SK-N-SH (cell line): ENCODE measurements at regions not wholly inside any gene's neighbourhood (a gene's known extent, or its start where the extent isn't known, plus 50 kb on each side); places are given as distances from the start of the nearest gene placed in this dataset.

Source experiments
- CTCF ChIA-PET: fragments of 300-600, 350-600 bp; formaldehyde crosslinking; extraction: SDS; loops from one replicate; lab custom pipeline; 2021; lab: Yijun Ruan, JAX
- POLR2A ChIA-PET: fragments of 350-600 bp; sonication (Branson Sonifier 250); formaldehyde crosslinking; extraction: SDS; loops from one replicate; lab custom pipeline; 2020; ENCODE audit warnings: antibody characterized with exemption, inconsistent platforms; lab: Yijun Ruan, JAX
- DNase-seq: peaks from one replicate; pipeline ENCODE4 v3.0.0; 2012
- H2AFZ ChIP-seq: fragments of 200-600 bp; sonication (generic); 2 replicates; pipeline ENCODE4 v1.8.1; 2016; ENCODE audit warnings: antibody characterized with exemption, mild to moderate bottlenecking, low read depth
- H3F3A ChIP-seq: fragments of 200-600 bp; sonication (generic); replicated peaks from 2 replicates; pipeline ENCODE3; 2016; ENCODE audit warnings: antibody characterized with exemption, mild to moderate bottlenecking; ENCODE audit not compliant: insufficient read depth
- H3K27ac ChIP-seq, 2 experiments: fragments of 200-500 bp in 1 of 2; fragments of 200-600 bp in 1 of 2; sonication (Bioruptor generic) in 1 of 2; sonication (generic), shearing (Covaris generic) in 1 of 2; 2 replicates each; pipeline versions ENCODE4 v1.5.1 to v1.6.1; 2014 to 2016; ENCODE audit warnings: low read depth in 2 of 2, inconsistent platforms in 1 of 2, low read length in 1 of 2, mild to moderate bottlenecking in 1 of 2, mixed read lengths in 1 of 2
- H3K27me3 ChIP-seq: fragments of 200-600 bp; sonication (generic), shearing (Covaris generic); 2 replicates; pipeline ENCODE4 v1.6.1; 2016; ENCODE audit warnings: mixed run types; ENCODE audit not compliant: insufficient read depth
- H3K36me3 ChIP-seq, 2 experiments: fragments of 200-500 bp in 1 of 2; fragments of 200-600 bp in 1 of 2; sonication (Bioruptor generic) in 1 of 2; sonication (generic) in 1 of 2; replicated peaks in 1 of 2; 2 replicates each; pipeline versions ENCODE3 to v1.5.1; 2014 to 2016; ENCODE audit warnings: low read length in 1 of 2, mild to moderate bottlenecking in 1 of 2; ENCODE audit not compliant: insufficient read depth in 2 of 2, control insufficient read depth in 1 of 2
- H3K4me1 ChIP-seq, 2 experiments: fragments of 200-500 bp in 1 of 2; fragments of 200-600 bp in 1 of 2; sonication (Bioruptor generic) in 1 of 2; sonication (generic), shearing (Covaris generic) in 1 of 2; 2 replicates each; pipeline versions ENCODE4 v1.5.1 to v1.6.1; 2014 to 2016; ENCODE audit warnings: low read depth in 1 of 2, low read length in 1 of 2, mixed run types in 1 of 2; ENCODE audit not compliant: insufficient read depth in 2 of 2, control insufficient read depth in 1 of 2
- H3K4me2 ChIP-seq: fragments of 200-600 bp; sonication (generic), shearing (Covaris generic); 2 replicates; pipeline ENCODE4 v1.6.1; 2017; ENCODE audit warnings: mixed run types
- H3K4me3 ChIP-seq, 2 experiments: fragments of 200-500 bp in 1 of 2; fragments of 200-600 bp in 1 of 2; sonication (Bioruptor generic) in 1 of 2; sonication (generic), shearing (Covaris generic) in 1 of 2; 2 replicates each; pipeline versions ENCODE4 v1.5.1 to v1.8.1; 2014 to 2016; ENCODE audit warnings: low read depth in 2 of 2, inconsistent platforms in 1 of 2, low read length in 1 of 2, mild to moderate bottlenecking in 1 of 2, mixed read lengths in 1 of 2, moderate library complexity in 1 of 2
- H3K79me2 ChIP-seq: fragments of 200-600 bp; sonication (generic); 2 replicates; pipeline ENCODE4 v1.8.1; 2017; ENCODE audit warnings: mild to moderate bottlenecking; ENCODE audit not compliant: insufficient read depth
- H3K9ac ChIP-seq: fragments of 200-600 bp; sonication (generic); 2 replicates; pipeline ENCODE4 v1.6.1; 2017; ENCODE audit warnings: mixed run types
- H3K9me2 ChIP-seq: fragments of 200-600 bp; sonication (generic); 2 replicates; pipeline ENCODE4 v1.6.1; 2017; ENCODE audit warnings: mixed run types
- H3K9me3 ChIP-seq: fragments of 200-600 bp; sonication (generic); 2 replicates; pipeline ENCODE4 v1.6.1; 2017; ENCODE audit warnings: mixed run types, mild to moderate bottlenecking, moderate library complexity
- H4K20me1 ChIP-seq: fragments of 200-600 bp; sonication (generic); 2 replicates; pipeline ENCODE4 v1.6.1; 2017; ENCODE audit warnings: mild to moderate bottlenecking, mixed run types; ENCODE audit not compliant: insufficient read depth
- CHD2 ChIP-seq: fragments of 150-350 bp; IDR thresholded peaks from 2 replicates; pipeline ENCODE4 v1.6.1; 2018; ENCODE audit warnings: low read length; ENCODE audit not compliant: partially characterized antibody
- EP300 ChIP-seq, 2 experiments: IDR thresholded peaks; 2 replicates each; pipeline versions ENCODE4 v1.4.0 to v1.6.1; 2012; ENCODE audit warnings: borderline replicate concordance in 1 of 2, low read depth in 1 of 2, low read length in 1 of 2
- FOSL2 ChIP-seq: IDR thresholded peaks from 2 replicates; pipeline ENCODE4 v1.4.0; 2012; ENCODE audit warnings: low read depth, mild to moderate bottlenecking, moderate library complexity, borderline replicate concordance
- GABPA ChIP-seq: IDR thresholded peaks from 2 replicates; pipeline ENCODE4 v1.4.0; 2012; ENCODE audit warnings: low read depth, mild to moderate bottlenecking
- GATA2 ChIP-seq: sonication (generic); formaldehyde crosslinking; IDR thresholded peaks from 2 replicates; pipeline ENCODE4 v1.5.0; 2020; ENCODE audit warnings: mild to moderate bottlenecking, missing genetic modification reagents
- NFIC ChIP-seq: IDR thresholded peaks from 2 replicates; pipeline ENCODE4 v1.4.0; 2012; ENCODE audit warnings: borderline replicate concordance
- POLR2AphosphoS5 ChIP-seq: IDR thresholded peaks from 2 replicates; pipeline ENCODE4 v1.6.1; 2012; ENCODE audit warnings: low read depth, low read length
- RAD21 ChIP-seq: IDR thresholded peaks from 2 replicates; pipeline ENCODE4 v1.6.1; 2012; ENCODE audit warnings: mild to moderate bottlenecking, low read length
- RCOR1 ChIP-seq: fragments of 150-350 bp; IDR thresholded peaks from 2 replicates; pipeline ENCODE4 v1.6.1; 2017; ENCODE audit warnings: antibody characterized with exemption, low read length
- RFX5 ChIP-seq: IDR thresholded peaks from 2 replicates; pipeline ENCODE4 v1.6.1; 2012; ENCODE audit warnings: mild to moderate bottlenecking, improper control_type of control experiment, low read length
- SIN3A ChIP-seq: IDR thresholded peaks from 2 replicates; pipeline ENCODE4 v1.6.1; 2012; ENCODE audit warnings: low read depth, mild to moderate bottlenecking, low read length, moderate library complexity, borderline replicate concordance
- SMC3 ChIP-seq: IDR thresholded peaks from 2 replicates; pipeline ENCODE4 v1.6.1; 2012; ENCODE audit warnings: low read depth, low read length, improper control_type of control experiment
- TEAD4 ChIP-seq: IDR thresholded peaks from 2 replicates; pipeline ENCODE4 v1.4.0; 2012; ENCODE audit warnings: mild to moderate bottlenecking, borderline replicate concordance; ENCODE audit not compliant: insufficient read depth
- WGBS: methylation state at CpG from one replicate; pipeline ENCODE4 v1.1.6; 2017; ENCODE audit warnings: low lambda C conversion rate; 5-methylcytosine and 5-hydroxymethylcytosine counted together
- TF ChIP-seq, protein P1 (sequence below): IDR thresholded peaks from 2 replicates; pipeline ENCODE4 v1.4.0; 2012; ENCODE audit warnings: low read depth, borderline replicate concordance
- TF ChIP-seq, protein P2 (sequence below): IDR thresholded peaks from 2 replicates; pipeline ENCODE4 v1.4.0; 2012; ENCODE audit warnings: low read depth, borderline replicate concordance

DNA sequence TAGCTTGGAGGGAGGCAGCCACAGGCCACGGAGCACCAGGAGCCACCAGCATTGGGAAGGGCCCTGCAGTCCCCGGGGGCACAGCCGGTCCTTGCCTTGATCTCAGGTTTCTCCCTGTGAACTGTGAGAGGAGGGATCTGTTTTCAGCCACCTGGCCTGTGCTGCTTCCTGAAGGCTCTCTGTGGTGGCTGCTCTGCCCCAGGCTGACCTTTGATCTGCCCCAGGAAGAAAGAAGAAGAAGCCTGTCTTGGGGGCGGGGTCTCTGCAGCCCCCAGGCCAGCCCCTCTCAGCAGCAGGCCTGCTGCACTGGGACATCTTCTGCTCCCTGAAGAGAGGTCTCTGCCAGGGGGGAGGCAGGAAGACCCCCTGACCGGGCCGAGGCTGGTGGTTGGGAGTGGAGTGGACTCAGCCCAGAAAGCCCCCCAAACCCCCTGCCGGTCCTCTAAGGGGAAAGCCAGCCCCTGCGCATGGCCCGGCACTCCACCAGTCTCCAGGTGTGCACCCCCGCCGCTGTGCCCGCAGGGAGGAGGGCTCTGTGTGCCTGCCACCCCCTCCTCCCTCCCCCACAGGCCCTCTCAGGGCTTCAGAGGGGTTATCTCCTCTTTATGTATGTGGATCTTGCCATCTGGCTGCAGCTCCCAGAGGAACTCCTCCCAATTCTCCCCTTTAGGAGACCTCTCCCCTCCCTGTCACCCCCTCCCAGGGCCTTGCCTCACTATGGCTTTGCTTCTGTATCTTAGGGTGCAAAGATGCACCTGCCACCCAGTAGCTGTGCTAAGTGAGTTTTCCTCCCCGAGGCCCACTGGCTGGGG is 675.3 kb downstream of the BRD1 start (continued):
- TF ChIP-seq CHD2: no peak

DNA sequence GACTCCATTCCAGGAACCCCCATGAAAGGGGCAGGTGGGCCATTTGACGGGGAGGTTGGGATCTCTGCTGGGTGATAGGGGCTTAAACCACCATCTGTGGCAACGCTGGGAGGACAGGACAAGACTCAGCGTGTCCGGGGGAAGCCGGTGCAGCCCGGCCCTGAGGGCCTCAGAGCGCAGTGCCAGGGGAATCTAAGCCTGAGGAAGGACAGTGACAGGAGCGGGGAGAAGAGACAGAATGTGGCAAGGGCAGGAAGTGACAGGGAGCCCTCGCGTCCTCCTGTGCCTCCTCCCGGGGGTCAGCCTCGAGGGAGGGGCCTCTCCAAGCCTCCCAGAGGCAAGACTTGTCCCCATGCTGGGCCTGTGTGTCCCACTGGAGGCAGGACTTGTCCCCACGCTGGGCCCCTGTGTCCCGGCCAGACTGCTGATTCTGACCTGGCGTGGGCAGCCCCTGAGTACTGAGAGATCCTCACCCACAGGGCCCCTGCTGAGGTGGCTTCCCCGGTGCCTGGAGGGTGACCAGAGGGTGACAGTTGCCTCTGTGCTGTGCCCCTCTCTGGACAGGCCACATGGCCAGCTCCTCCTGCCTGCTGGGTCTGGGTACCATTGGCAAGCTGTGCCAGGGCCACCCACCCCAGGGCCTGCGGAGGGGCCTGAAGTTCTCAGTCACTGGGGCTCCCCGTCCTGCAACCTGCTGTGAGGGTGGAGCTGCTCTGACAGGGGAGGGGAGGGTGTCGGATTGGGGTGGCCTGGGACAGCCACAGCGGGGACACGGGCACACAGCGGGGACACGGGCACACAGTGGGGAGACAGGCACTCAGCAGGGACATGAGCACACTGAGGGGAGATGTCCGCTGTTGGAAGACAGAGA is 676.2 kb downstream of the BRD1 start:
- no peaks in the 10 kb centered on the region for H3K9me3 ChIP-seq
- CTCF ChIA-PET: interaction anchor here (1.0 kb wide), 1 partner anchor 73 kb away, joined by 3 read pairs; no protein-coding TSS in a partner anchor
- H3K27ac ChIP-seq: peak overlapping the region in 1 of 2 experiments; percentile 73; a peak in 2 of 4 replicates
- H3K9me2 ChIP-seq: no peaks in the 10 kb centered on the region
- no peak overlapping the region for H3K4me2 ChIP-seq
- H3K4me3 ChIP-seq: no peak overlapping the region; a peak in 1 of 4 replicates
- no peaks in the 10 kb centered on the region for H3K79me2 ChIP-seq
- no peaks in the 10 kb centered on the region for H3F3A ChIP-seq
- POLR2A ChIA-PET: no interaction called here
- no peaks in the 10 kb centered on the region for H3K36me3 ChIP-seq
- TF ChIP-seq SIN3A (no peak), CHD2 (no peak), RFX5 (no peak), SMC3 (no peak), FOSL2 (no peak), NFIC (no peak), TEAD4 (no peak), RCOR1 (no peak), EP300 (IDR thresholded peaks at IDR 0.05; ENCODE audit: borderline replicate concordance in 1 of 2, low read depth in 1 of 2, low read length in 1 of 2) (no peak), POLR2AphosphoS5 (no peak), GABPA (no peak), GATA2 (CRISPR knock-in tag) (no peak), RAD21 (no peak)
- TF ChIP-seq, protein P1, sequence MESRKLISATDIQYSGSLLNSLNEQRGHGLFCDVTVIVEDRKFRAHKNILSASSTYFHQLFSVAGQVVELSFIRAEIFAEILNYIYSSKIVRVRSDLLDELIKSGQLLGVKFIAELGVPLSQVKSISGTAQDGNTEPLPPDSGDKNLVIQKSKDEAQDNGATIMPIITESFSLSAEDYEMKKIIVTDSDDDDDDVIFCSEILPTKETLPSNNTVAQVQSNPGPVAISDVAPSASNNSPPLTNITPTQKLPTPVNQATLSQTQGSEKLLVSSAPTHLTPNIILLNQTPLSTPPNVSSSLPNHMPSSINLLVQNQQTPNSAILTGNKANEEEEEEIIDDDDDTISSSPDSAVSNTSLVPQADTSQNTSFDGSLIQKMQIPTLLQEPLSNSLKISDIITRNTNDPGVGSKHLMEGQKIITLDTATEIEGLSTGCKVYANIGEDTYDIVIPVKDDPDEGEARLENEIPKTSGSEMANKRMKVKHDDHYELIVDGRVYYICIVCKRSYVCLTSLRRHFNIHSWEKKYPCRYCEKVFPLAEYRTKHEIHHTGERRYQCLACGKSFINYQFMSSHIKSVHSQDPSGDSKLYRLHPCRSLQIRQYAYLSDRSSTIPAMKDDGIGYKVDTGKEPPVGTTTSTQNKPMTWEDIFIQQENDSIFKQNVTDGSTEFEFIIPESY: no peak
- TF ChIP-seq, protein P2, sequence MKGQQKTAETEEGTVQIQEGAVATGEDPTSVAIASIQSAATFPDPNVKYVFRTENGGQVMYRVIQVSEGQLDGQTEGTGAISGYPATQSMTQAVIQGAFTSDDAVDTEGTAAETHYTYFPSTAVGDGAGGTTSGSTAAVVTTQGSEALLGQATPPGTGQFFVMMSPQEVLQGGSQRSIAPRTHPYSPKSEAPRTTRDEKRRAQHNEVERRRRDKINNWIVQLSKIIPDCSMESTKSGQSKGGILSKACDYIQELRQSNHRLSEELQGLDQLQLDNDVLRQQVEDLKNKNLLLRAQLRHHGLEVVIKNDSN: no peak
- peaks cover 0 to 60% of the 10 kb centered on the region in 2 experiments; a peak in 1 of 4 replicates for H3K4me1 ChIP-seq
- DNase-seq: peak; percentile 55
- H4K20me1 ChIP-seq: no peaks in the 10 kb centered on the region
- 25% methylated on average over 17 of the region's 24 CpGs for WGBS
- H3K9ac ChIP-seq: no peak overlapping the region
- no peak overlapping the region for H2AFZ ChIP-seq
- H3K27me3 ChIP-seq: no peaks in the 10 kb centered on the region
